ENCODE measurements at regions not wholly inside any gene's neighbourhood (a gene's known extent, or its start where the extent isn't known, plus 50 kb on each side); places are given as distances from the start of the nearest gene placed in this dataset.

DNA sequence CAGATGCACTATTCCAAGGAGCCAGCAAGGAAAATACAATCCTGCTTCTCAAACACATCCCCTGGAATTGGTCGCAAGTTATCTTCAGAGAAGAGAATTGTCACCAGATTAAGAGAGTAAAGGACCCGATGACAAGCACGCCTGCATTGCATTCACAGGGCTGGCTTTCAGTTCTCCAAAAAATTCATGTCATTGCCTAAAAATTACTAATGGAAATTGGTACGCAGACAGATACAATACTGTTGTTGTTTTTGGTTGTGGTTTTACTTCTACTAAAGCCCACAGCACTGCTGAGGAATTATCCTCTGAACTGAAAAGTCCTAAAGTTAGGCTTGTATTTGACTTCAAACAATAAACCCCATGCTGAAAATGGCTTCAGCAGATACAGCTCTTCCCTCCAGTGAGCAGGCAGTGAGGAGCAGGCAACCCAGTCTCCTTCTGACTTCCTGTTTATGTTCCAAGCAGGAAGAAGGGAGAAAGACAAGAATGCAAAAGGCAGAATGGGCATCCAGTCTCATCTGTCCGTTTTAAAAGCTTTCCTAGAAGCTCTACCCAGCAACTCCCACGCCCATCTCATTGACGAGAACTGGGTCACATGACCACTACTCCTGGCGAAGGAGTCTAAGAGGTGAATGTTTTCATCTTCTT is 80.6 kb upstream of the ZNF366 start (continued):
- TF ChIP-seq, protein P1, sequence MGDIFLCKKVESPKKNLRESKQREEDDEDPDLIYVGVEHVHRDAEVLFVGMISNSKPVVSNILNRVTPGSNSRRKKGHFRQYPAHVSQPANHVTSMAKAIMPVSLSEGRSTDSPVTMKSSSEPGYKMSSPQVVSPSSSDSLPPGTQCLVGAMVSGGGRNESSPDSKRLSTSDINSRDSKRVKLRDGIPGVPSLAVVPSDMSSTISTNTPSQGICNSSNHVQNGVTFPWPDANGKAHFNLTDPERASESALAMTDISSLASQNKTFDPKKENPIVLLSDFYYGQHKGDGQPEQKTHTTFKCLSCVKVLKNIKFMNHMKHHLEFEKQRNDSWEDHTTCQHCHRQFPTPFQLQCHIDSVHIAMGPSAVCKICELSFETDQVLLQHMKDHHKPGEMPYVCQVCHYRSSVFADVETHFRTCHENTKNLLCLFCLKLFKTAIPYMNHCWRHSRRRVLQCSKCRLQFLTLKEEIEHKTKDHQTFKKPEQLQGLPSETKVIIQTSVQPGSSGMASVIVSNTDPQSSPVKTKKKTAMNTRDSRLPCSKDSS (IDR thresholded peaks at IDR 0.05; ENCODE audit: low read depth, partially characterized antibody) = no peak
- TF ChIP-seq U2AF1 (optimal IDR thresholded peaks at IDR 0.05; ENCODE audit: low read depth, low read length) (no peak), PYGO2 (tag; IDR thresholded peaks at IDR 0.05) (no peak), ZNF584 (CRISPR knock-in tag; IDR thresholded peaks at IDR 0.05; ENCODE audit: low read depth) (peak; percentile 77; the same call in 1 of the 2 replicates), SP1 (CRISPR knock-in tag; IDR thresholded peaks at IDR 0.05) (no peak), ZNF143 (CRISPR knock-in tag; IDR thresholded peaks at IDR 0.05) (no peak), CAMTA2 (CRISPR knock-in tag; conservative IDR thresholded peaks at IDR 0.05) (no peak), ZNF583 (CRISPR knock-in tag; IDR thresholded peaks at IDR 0.05) (0 out of 2 replicates have a peak, but pooled peaks have one; percentile 17), ELF4 (CRISPR knock-in tag; IDR thresholded peaks at IDR 0.05) (0 out of 2 replicates have a peak, but pooled peaks have one; percentile 41), STAT5B (CRISPR knock-in tag; IDR thresholded peaks at IDR 0.05) (no peak), TOE1 (IDR thresholded peaks at IDR 0.05; ENCODE audit: borderline replicate concordance) (peak; percentile 96), TOE1 (CRISPR knock-in tag; IDR thresholded peaks at IDR 0.05; ENCODE audit: borderline replicate concordance, low read depth) (no peak), HMG20A (CRISPR knock-in tag; conservative IDR thresholded peaks at IDR 0.05) (no peak), KHSRP (IDR thresholded peaks at IDR 0.05) (no peak), ZNF23 (CRISPR knock-in tag; IDR thresholded peaks at IDR 0.05) (no peak), CHD1 (IDR thresholded peaks at IDR 0.05; ENCODE audit: low read length) (no peak), SREBF1 (IDR thresholded peaks at IDR 0.05; ENCODE audit: borderline replicate concordance, low read depth, low read length) (no peak), ZNF174 (CRISPR knock-in tag; IDR thresholded peaks at IDR 0.05) (no peak), NBN (IDR thresholded peaks at IDR 0.05; ENCODE audit: low read depth) (no peak)
- TF ChIP-seq, protein P2, sequence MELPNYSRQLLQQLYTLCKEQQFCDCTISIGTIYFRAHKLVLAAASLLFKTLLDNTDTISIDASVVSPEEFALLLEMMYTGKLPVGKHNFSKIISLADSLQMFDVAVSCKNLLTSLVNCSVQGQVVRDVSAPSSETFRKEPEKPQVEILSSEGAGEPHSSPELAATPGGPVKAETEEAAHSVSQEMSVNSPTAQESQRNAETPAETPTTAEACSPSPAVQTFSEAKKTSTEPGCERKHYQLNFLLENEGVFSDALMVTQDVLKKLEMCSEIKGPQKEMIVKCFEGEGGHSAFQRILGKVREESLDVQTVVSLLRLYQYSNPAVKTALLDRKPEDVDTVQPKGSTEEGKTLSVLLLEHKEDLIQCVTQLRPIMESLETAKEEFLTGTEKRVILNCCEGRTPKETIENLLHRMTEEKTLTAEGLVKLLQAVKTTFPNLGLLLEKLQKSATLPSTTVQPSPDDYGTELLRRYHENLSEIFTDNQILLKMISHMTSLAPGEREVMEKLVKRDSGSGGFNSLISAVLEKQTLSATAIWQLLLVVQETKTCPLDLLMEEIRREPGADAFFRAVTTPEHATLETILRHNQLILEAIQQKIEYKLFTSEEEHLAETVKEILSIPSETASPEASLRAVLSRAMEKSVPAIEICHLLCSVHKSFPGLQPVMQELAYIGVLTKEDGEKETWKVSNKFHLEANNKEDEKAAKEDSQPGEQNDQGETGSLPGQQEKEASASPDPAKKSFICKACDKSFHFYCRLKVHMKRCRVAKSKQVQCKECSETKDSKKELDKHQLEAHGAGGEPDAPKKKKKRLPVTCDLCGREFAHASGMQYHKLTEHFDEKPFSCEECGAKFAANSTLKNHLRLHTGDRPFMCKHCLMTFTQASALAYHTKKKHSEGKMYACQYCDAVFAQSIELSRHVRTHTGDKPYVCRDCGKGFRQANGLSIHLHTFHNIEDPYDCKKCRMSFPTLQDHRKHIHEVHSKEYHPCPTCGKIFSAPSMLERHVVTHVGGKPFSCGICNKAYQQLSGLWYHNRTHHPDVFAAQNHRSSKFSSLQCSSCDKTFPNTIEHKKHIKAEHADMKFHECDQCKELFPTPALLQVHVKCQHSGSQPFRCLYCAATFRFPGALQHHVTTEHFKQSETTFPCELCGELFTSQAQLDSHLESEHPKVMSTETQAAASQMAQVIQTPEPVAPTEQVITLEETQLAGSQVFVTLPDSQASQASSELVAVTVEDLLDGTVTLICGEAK (IDR thresholded peaks at IDR 0.05) = 0 out of 2 replicates have a peak, but pooled peaks have one; percentile 31
- TF ChIP-seq, protein P2 (CRISPR knock-in tag; IDR thresholded peaks at IDR 0.05) = no peak
